ENCODE measurements at regions not wholly inside any gene's neighbourhood (a gene's known extent, or its start where the extent isn't known, plus 50 kb on each side); places are given as distances from the start of the nearest gene placed in this dataset.

- TF ChIP-seq CTCF (IDR thresholded peaks at IDR 0.05) (no peak), REST (IDR thresholded peaks at IDR 0.05; ENCODE audit: insufficient read depth in 1 of 2, low read depth in 2 of 2, low read length in 1 of 2) (no peak), POLR2AphosphoS5 (IDR thresholded peaks at IDR 0.05; ENCODE audit: low read depth, low read length) (no peak), TCF7L2 (IDR thresholded peaks at IDR 0.05; ENCODE audit: low read depth, low read length) (no peak), SIN3A (IDR thresholded peaks at IDR 0.05; ENCODE audit: borderline replicate concordance, insufficient read depth, low read depth, low read length) (no peak)
These were observed 80.2 kb upstream of the GNAO1 start for GRCh38 chr16:56111100-56111499.
